GM23248 (cell line): ENCODE measurements at regions not wholly inside any gene's neighbourhood (a gene's known extent, or its start where the extent isn't known, plus 50 kb on each side); places are given as distances from the start of the nearest gene placed in this dataset.

Source experiments
- DNase-seq: peaks from one replicate; pipeline ENCODE4 v3.0.0-alpha.2; 2015
- H2AFZ ChIP-seq: fragments of 200-600 bp; sonication (generic); 2 replicates; pipeline ENCODE4 v1.6.1; 2016; ENCODE audit warnings: antibody characterized with exemption
- H3F3A ChIP-seq: fragments of 200-600 bp; sonication (generic); 2 replicates; pipeline ENCODE4 v1.6.1; 2016; ENCODE audit warnings: mild to moderate bottlenecking, antibody characterized with exemption, mixed run types; ENCODE audit not compliant: insufficient read depth
- H3K27ac ChIP-seq: fragments of 200-600 bp; sonication (generic); 2 replicates; pipeline ENCODE4 v1.5.1; 2016; ENCODE audit warnings: mild to moderate bottlenecking
- H3K27me3 ChIP-seq: fragments of 200-600 bp; sonication (generic); replicated peaks from 2 replicates; pipeline ENCODE4 v1.6.1; 2016; ENCODE audit warnings: mild to moderate bottlenecking; ENCODE audit not compliant: insufficient read depth
- H3K36me3 ChIP-seq: fragments of 200-600 bp; sonication (generic); 2 replicates; pipeline ENCODE4 v1.6.1; 2016; ENCODE audit warnings: low read depth, mild to moderate bottlenecking
- H3K4me1 ChIP-seq: fragments of 200-600 bp; sonication (generic); 2 replicates; pipeline ENCODE4 v1.6.1; 2016; ENCODE audit warnings: mild to moderate bottlenecking; ENCODE audit not compliant: insufficient read depth
- H3K4me2 ChIP-seq: fragments of 200-600 bp; sonication (generic); one replicate; pipeline ENCODE4 v1.6.1; 2016; ENCODE audit warnings: mild to moderate bottlenecking; ENCODE audit not compliant: unreplicated experiment
- H3K4me3 ChIP-seq: fragments of 200-600 bp; sonication (generic); 2 replicates; pipeline ENCODE4 v1.5.1; 2016; ENCODE audit warnings: mild to moderate bottlenecking
- H3K79me2 ChIP-seq: fragments of 200-600 bp; sonication (generic); 2 replicates; pipeline ENCODE4 v1.6.1; 2016; ENCODE audit warnings: mild to moderate bottlenecking; ENCODE audit not compliant: insufficient read depth
- H3K9ac ChIP-seq: fragments of 200-600 bp; sonication (generic); 2 replicates; pipeline ENCODE4 v1.6.1; 2016; ENCODE audit warnings: mild to moderate bottlenecking
- H3K9me2 ChIP-seq: fragments of 200-600 bp; sonication (generic); 2 replicates; pipeline ENCODE4 v1.6.1; 2016; ENCODE audit warnings: mixed run types, mild to moderate bottlenecking, moderate library complexity; ENCODE audit not compliant: insufficient read depth
- H3K9me3 ChIP-seq: fragments of 200-600 bp; sonication (generic); one replicate; pipeline ENCODE4 v1.6.1; 2017; ENCODE audit warnings: low read depth
- H4K20me1 ChIP-seq: fragments of 200-600 bp; sonication (generic); 2 replicates; pipeline ENCODE4 v1.6.0; 2016; ENCODE audit not compliant: insufficient read depth
- EZH2 ChIP-seq: fragments of 200-600 bp; sonication (generic); IDR thresholded peaks from 2 replicates; pipeline ENCODE4 v1.6.1; 2018; ENCODE audit warnings: antibody characterized with exemption, mild to moderate bottlenecking; ENCODE audit not compliant: insufficient read depth, poor library complexity, severe bottlenecking
- EZH2phosphoT487 ChIP-seq: fragments of 200-600 bp; sonication (generic); IDR thresholded peaks from 2 replicates; pipeline ENCODE4 v1.6.1; 2018; ENCODE audit warnings: antibody characterized with exemption, moderate library complexity, mild to moderate bottlenecking, low read depth; ENCODE audit not compliant: insufficient read depth
- WGBS, 2 experiments: methylation state at CpG; one replicate each; pipeline ENCODE4 v1.1.6; 2015 to 2017; ENCODE audit warnings: low lambda C conversion rate in 2 of 2, low coverage in 1 of 2; ENCODE audit errors: missing lambda C conversion rate in 2 of 2; 5-methylcytosine and 5-hydroxymethylcytosine counted together
- in situ Hi-C: fragments of 300-500 bp; cut with MboI; formaldehyde crosslinking; loops from 2 replicates; pipeline ENCODE4 v1.15.0; 2020

DNA sequence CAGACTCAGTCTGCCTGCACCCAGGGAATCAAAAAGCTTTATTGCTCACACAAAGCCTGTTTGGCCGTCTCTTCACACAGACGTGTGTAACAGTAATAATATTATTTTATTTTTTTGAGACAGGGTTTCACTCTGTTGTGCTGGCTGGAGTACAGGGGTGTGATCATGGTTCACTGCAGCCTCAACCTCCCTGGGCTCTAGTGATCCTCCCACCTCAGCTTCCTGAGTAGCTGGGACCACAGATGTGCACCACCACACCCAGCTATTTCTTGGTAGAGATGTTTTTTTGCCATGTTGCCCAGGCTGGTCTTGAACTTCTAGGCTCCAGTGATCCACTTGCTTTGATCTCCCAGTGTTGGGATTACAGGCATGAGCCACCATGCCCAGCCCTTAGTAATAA is 88.4 kb upstream of the DCD start:
- H3K4me3 ChIP-seq: no peak overlapping the region
- H2AFZ ChIP-seq: no peak overlapping the region
- H4K20me1 ChIP-seq: no peaks in the 10 kb centered on the region
- no peaks in the 10 kb centered on the region for H3K9me2 ChIP-seq
- H3K4me2 ChIP-seq: no peak overlapping the region
- H3K27me3 ChIP-seq: no peaks in the 10 kb centered on the region; the same call in 1 of the 2 replicates
- TF ChIP-seq EZH2: no peak
- no peak for TF ChIP-seq EZH2phosphoT487
- no peaks in the 10 kb centered on the region for H3K36me3 ChIP-seq
- no peaks in the 10 kb centered on the region for H3K4me1 ChIP-seq
- H3F3A ChIP-seq: no peaks in the 10 kb centered on the region
- in situ Hi-C loops: no loop called here
- H3K9me3 ChIP-seq: no peaks in the 10 kb centered on the region
- WGBS, 2 experiments: 6 to 12% methylated on average over 2 of the region's 2 CpGs
- no peaks in the 10 kb centered on the region for H3K79me2 ChIP-seq
- DNase-seq: no peak
- no peak overlapping the region for H3K9ac ChIP-seq
- H3K27ac ChIP-seq: no peak overlapping the region

DNA sequence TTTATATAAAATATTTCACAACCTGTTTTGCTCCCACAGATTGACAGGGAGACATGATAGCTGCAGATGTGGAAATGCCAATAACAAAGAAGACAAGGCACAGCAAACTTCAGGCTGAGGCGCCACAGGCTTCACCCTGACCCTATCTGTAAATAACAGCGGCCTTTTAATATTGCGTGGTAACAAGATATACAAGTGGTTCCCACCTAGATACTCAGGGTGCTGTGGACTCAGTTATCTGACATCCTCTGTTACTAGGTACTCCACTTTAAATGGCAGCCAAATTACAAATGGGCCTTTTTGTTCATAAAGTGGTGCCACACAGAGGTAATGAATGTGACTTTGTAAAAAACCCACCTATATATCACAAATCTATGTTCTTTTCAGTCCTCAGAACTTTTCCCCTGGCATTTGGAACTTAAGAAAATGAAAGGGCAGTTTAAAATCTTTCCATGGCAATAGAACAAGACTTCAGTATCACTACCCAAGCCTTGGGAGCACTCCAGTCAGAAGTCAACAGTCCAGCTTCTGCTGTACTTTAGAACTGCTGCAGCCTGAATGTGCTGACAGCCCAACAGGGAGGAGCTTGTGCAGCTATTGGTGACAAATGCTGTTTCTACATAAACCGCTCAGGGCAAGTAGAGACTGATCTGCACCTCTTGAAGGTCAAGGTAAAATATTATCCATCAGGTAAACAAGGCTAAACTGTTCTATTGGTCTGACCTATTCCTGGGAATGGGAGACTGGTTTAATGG is 86.2 kb upstream of the DCD start:
- Histone ChIP-seq H4K20me1 (no peaks in the 10 kb centered on the region), H3K4me1 (no peaks in the 10 kb centered on the region), H2AFZ (no peak overlapping the region), H3K27ac (no peak overlapping the region), H3K4me3 (no peak overlapping the region), H3K9me2 (no peaks in the 10 kb centered on the region), H3F3A (no peaks in the 10 kb centered on the region), H3K36me3 (no peaks in the 10 kb centered on the region), H3K79me2 (no peaks in the 10 kb centered on the region), H3K9ac (no peak overlapping the region), H3K9me3 (no peaks in the 10 kb centered on the region), H3K27me3 (no peaks in the 10 kb centered on the region; the same call in 1 of the 2 replicates), H3K4me2 (no peak overlapping the region)
- DNase-seq: no peak
- in situ Hi-C loops: no loop called here
- 26 to 34% methylated on average over 4 of the region's 4 CpGs for WGBS, 2 experiments
- TF ChIP-seq EZH2phosphoT487 (no peak), EZH2 (no peak)

DNA sequence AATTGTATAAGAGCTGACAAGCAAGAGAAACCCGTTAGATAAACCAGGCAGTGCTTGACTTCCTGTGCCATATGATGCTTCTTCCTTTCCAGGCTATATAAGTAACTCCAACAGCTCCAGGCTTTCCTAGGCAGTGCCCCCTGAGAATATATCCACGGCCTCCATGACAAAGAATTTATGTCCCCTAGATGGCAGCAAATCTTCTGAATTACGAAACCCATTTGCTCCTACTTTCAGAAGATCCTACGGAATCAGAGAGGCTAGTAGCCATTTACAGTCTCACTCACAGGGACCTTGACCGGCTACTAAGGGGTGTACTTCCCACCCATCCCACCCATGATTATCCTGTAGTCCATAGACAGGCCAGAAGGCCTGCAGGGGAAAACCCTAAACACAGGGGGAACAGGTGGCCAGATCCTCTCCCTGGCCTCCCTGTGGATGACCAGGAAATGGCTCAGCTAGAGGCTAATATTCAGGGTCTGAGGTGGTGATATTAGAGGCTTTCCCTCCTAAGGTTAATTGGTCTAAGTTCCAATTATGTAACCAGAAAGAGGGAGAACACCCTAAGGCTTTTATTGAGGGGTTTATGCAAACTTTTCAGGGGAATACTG is 77.2 kb upstream of the DCD start:
- no peaks in the 10 kb centered on the region for H3K9me3 ChIP-seq
- 15 to 19% methylated on average over 5 of the region's 5 CpGs for WGBS, 2 experiments
- DNase-seq: peak; percentile 54
- H3K27ac ChIP-seq: no peak overlapping the region
- H3K9me2 ChIP-seq: no peaks in the 10 kb centered on the region
- peaks cover 10% of the 10 kb centered on the region; the same call in 1 of the 2 replicates for H3K27me3 ChIP-seq
- H3K36me3 ChIP-seq: no peaks in the 10 kb centered on the region
- in situ Hi-C loops: no loop called here
- no peak overlapping the region for H3K4me3 ChIP-seq
- TF ChIP-seq EZH2phosphoT487 (no peak), EZH2 (no peak)
- no peak overlapping the region for H2AFZ ChIP-seq
- H3F3A ChIP-seq: no peaks in the 10 kb centered on the region
- H4K20me1 ChIP-seq: no peaks in the 10 kb centered on the region
- H3K79me2 ChIP-seq: no peaks in the 10 kb centered on the region
- H3K4me1 ChIP-seq: no peaks in the 10 kb centered on the region
- no peak overlapping the region for H3K4me2 ChIP-seq
- H3K9ac ChIP-seq: no peak overlapping the region

DNA sequence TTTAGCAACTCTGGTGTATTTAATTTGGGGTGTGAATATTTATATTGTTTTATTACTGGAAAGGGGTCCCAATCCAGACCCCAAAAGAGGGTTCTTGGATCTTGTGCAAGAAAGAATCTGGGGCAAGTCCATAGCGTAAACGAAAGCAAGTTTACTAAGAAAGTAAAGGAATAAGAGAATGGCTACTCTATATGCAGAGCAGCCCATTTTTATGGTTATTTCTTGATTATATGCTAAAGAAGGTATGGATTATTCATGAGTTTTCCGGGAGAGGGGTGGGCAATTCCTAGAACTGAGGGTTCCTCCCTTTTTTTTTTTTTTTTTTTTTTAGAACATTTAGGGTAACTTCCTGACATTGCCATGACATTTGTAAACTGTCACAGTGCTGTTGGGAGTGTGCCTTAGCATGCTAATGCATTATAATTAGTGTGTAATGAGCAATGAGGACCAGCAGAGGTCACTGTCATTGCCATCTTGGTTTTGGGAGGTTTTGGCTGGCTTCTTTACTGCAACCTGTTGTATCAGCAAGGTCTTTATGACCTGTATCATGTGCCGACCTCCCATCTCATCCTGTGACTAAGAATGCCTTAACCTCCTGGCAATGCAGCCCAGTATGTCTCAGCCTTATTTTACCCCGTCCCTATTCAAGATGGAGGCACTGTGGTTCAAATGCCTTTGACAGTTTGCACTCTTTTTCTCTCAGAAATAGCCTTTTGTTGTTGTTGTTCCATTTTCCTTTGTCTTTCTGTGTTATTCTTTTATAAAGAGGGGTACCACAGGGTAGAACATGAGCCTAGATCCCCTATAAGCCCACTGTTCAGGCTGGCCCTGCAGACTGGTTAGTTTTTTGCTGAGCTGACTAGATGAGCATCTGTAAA is 75.5 kb upstream of the DCD start:
- in situ Hi-C loops: no loop called here
- Histone ChIP-seq H3K9me2 (no peaks in the 10 kb centered on the region), H3K9ac (no peak overlapping the region), H3K4me3 (no peak overlapping the region), H3K4me2 (no peak overlapping the region), H3K36me3 (no peaks in the 10 kb centered on the region), H3K27me3 (peaks cover 16% of the 10 kb centered on the region; the same call in 1 of the 2 replicates), H3F3A (no peaks in the 10 kb centered on the region), H3K79me2 (no peaks in the 10 kb centered on the region), H3K4me1 (no peaks in the 10 kb centered on the region), H3K9me3 (no peaks in the 10 kb centered on the region), H3K27ac (no peak overlapping the region), H4K20me1 (no peaks in the 10 kb centered on the region), H2AFZ (no peak overlapping the region)
- 15 to 21% methylated on average over 5 of the region's 5 CpGs for WGBS, 2 experiments
- no peak for TF ChIP-seq EZH2
- TF ChIP-seq EZH2phosphoT487: no peak
- peak; percentile 43 for DNase-seq
